Activated T-cell treated with anti-CD3 and anti-CD28 coated beads for 1 hour (primary cell): ENCODE measurements at regions not wholly inside any gene's neighbourhood (a gene's known extent, or its start where the extent isn't known, plus 50 kb on each side); places are given as distances from the start of the nearest gene placed in this dataset.
"Not testable (repeated sequence)": the region's sequence is repeated elsewhere in the genome, so short reads cannot be mapped to it uniquely, and the experiment has no call there.

Experiments used
- DNase-seq: peaks from one replicate; pipeline ENCODE4 v3.0.0-alpha.2; 2020; ENCODE audit warnings: low read depth

DNA sequence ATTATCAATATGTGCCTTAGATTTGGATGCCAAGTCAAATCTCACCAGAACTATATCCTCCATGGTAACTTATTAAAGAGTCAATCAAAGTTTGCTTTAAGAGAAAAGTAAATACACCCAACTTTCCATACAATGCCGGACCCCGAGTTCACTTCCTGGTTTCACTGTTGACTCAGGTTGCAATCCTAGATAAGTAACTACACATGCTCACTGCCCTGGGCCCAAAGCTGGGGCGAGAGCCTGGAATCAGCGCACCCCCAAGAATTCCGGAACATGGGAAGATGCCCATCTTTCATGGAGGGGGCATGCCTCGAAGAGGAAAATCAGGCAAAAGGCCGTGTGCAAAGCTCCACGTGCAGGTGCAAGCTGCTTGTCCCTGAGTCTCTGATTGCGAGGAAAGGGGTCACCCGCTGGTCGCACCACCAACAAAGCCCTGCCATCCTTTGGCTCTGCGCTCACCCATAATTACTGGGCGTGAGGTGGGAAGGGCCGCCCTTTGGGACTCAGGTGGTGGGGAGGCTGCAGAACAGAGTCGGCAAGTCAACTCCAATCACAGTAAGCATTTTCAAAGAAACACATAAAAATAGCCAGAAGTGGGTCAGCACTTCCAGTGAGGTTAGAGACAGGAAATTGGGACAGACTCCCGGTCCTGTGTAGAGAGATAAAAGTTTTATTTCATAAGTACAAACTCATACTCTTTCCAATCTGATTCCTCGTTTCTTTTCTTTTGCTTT, 167.7 kb downstream of the TOMM20 start:
- no peak for DNase-seq

DNA sequence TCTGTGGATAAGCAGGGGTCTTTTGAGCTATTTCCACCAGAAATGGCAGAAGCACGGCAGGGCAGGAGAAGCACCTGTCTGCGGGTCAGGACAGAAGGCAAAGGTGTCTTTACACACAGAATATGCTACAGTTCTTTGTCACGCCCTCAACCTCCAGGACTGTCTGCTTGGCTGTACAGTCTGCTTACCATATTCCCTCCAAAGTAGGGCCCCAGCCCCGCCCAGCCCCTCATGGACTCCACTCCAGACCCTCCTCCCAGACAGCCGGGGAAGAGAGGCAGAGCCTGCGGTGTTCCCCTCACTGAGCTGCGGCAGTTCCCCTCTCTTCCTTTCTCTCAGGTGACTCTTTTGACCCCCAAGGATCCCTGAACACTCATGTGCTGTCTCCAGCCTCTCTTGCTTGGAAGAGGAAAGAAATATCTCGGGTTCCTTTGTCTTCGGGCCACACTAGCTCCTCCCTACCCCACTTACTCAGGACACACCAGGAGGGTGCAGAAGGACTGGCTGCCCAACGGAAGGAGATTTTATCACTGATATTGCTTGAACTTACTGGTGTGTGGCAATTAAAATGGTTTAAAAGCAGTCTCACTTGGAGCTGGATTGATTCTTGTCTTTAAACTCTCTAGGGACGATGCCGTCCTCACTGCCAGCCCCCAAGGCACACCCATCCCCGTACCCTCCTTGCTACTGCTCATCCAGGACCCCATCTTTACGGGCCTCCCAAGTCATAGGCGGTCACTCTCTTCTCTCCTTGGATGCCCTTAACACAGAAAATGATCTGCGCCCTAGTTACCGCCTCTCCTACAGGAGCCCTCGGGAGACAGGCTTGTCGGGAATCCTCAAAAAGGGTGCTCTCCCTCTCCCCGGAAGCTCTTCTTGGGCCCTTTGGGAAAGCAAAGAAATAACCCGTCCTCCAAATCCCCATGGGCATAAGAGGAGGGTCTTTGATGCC, 169.7 kb downstream of the TOMM20 start:
- DNase-seq, result no peak

DNA sequence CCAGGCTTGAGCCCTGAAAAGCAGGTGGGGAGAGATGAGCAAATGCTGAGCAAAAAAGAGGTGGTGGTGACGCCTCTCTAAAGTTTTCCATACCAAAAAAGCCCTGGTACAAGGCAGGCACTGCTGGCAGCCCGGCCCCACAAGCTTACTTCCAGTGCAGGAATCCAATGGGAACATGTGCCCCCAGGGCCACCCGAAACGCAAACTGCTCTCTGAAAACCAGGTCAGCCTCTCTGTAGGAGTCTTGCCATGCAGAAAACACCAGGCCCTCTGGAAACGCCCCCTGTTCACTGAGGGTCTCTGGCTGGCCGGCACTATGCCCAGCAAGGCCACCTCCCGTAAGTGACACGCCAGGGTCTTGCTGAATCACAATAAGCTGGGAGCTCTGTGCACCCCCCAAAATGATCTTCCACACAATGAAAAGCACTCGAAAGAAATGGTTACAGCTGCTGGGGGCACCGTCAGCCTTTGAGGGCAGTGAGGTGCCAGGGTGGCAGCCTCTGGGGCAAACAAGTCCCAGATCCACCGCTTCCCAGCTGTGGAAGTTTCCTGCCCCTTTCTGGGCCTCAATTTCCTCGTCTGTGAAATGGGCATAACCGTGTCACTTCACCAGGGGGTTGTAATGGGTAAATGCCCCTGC, 170.5 kb downstream of the TOMM20 start:
- DNase-seq, result no peak

- no peak for DNase-seq
Observed at GRCh38 chr1:234957330-234958065, 171.1 kb downstream of the TOMM20 start.

GRCh38 chr1:234956821-234957329, 171.8 kb downstream of the TOMM20 start:
- DNase-seq, result no peak

DNA sequence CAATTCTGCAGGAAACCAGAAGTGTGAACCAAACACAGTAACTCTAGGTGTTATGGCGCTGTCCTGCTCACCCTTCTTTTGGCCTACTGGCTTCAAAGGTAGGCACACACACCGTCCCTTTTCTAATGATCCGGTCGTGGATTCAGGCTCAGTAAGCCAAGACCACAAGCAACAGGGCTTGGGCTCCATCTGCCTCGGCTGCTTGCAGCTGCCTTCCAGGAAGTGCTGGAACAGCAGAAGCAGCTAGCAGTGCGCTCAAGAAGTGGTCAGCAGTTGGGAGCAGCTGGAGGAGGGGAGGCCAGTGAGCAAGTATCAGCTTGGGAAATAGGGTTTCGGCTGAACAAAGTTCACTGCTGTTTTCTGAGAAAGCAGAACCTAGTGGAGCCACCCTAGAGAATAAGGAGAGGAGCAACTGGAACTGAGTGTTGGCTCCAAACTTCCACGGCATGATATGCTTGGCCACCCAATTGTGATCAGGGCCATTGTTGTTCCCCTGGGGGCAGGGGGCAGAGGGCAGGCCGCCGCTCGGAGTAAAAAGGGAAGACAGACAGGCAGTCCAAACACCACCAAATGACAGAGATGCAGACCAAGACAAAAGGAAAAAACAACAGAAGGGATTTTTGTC, 173.4 kb downstream of the TOMM20 start:
- no peak for DNase-seq

GRCh38 chr1:234954613-234955012, 174.0 kb downstream of the TOMM20 start:
- no peak for DNase-seq

DNA sequence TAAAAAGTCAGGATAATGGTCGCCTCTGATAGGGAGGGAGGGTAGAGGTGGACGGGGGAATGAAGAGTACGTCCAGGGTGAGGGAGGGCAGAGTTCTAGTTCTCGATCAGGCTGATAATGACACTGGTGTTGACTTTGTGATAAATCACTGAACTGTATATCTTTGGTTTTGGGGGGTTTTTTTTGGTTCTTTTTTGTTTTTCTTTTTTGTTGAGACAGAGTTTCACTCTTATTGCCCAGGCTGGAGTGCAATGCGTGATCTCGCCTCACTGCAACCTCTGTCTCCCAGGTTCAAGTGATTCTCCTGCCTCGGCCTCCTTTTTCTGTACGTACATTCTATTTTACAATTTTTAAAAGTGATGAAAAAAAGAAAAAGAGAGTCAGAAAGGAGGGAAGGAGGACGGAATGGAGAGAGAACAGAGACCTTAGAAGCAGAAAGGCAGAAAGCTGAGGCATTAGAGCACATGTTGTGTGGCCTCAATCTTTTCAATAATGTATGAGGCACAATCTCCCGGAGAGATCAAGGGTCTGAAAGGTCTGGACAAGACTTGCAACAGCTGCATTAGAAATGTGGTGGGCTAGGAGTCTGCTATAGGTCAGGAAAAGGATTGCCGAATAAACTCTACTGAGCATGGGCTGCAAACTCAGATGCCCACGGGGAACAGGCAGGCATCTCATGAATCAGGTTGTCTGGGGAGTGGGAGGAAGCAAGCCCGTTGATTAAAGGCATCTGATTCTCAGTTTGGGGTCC, 174.8 kb downstream of the TOMM20 start:
- no peak for DNase-seq

DNA sequence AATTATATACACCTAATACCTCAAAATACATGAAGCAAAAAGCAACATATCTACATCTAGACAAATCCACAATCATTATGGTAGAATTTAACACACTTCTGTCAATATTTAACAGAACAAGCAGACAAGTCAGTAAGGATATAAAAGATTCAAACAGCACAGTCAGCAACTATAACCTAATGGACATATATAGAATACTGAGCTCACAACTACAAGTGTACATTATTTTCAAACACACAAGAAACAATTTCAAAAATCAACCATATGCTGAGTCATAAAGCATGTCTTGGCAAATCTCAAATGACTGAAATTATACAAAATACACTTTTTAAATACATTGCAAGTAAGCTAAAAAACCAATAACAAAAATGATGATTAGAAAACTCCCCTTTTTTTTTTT, 178.0 kb downstream of the TOMM20 start:
- no peak for DNase-seq

GRCh38 chr1:234949528-234949927, 179.1 kb downstream of the TOMM20 start:
- DNase-seq, result not testable (repeated sequence)

DNA sequence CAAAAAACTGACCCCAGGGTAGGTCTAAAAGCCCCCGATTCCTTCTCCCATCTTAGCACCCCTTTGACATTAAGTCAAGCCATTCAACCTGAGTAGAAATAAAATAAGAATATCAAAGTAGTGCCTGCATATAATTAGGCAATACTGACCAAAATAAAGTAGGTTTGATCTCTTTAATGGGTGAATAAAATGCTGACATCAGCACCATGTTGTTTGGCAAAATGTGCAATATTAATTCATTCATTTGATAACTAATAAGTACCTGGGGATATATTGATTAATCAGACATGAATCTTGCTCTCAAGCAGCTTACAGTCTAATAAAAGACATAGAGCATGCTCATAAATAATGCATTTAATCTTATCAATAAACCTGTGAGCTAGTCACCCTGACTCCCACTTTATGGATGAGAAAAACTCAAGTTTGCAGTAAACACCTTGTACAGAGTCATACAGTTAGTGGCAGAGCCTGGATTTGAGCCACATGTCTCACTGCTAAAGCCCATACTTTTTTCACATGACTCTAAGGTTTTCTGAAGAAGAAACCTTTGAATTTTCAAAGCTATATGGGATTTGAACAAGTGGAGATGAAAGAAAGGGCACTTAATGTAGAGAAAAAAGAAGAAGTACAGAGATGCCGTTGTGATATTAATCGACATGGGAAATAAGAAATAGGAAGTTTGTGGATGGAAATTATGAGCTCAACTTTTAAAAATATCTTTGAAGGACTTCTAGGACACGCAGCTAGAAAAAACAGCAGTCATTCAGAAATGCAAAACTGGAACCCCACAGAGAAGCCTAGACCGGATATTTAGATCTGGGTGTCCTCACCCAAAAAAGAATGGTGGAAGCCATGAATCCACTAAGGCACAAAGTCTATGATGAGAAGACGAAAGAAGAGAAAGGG, 183.9 kb downstream of the TOMM20 start:
- DNase-seq, result no peak

GRCh38 chr1:234943836-234944402, 184.7 kb downstream of the TOMM20 start:
- no peak for DNase-seq

- no peak for DNase-seq
Observed at GRCh38 chr1:234942879-234943506, 185.6 kb downstream of the TOMM20 start.

- DNase-seq, result no peak
Observed at GRCh38 chr1:234942012-234942332, 186.7 kb downstream of the TOMM20 start.

DNA sequence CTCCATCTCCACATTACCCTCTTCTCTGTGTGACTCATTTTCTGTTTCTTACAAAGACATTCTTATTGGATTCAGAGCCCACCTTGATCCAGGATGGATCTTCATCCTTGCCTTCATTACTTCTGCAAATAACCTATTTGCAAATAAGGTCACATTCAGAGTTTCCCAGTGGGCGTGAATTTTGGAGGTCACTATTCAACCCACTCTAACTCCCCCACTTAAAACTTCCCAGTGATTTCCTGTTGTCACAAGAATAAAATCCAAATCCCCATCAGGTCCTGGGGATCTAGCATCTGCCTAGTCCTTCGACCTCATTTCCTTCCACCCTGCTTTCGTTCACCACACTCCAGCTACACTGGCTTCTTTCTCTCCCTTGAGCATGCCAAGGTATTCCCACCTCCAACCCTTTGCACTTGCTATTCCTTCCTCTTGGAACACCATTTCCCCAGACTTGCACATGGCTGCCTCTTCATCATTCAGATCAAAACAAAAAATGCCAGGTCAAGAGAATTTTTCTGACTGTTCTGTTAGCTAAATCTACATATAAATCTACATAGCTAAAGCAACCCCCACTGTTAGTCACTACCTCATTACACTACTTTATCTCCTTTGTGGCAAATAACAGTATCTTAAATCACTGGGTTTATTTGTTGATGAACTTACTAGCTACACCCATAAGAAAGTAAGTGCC, 187.2 kb downstream of the TOMM20 start:
- no peak for DNase-seq

DNA sequence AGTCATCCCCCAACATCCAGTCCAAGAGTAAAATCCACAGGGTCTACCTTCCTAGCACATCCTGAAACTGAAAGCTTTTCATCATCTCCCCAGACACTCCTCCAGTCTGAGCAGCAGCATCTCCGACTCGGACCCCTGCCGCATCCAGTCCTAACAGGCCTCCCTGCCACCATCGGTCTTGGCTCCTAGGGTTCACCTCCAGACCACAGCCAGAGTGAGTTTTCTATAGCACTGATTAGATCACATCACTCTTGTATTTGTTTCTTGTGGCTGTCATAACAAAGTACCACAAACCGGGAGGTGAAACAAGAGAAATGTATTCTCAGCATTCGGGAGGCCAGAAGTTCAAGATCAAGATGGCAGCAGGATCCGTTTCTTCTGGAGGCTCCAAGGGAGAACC, 187.8 kb downstream of the TOMM20 start:
- DNase-seq, result no peak

- no peak for DNase-seq
Observed at GRCh38 chr1:234938924-234939323, 189.7 kb downstream of the TOMM20 start.

DNA sequence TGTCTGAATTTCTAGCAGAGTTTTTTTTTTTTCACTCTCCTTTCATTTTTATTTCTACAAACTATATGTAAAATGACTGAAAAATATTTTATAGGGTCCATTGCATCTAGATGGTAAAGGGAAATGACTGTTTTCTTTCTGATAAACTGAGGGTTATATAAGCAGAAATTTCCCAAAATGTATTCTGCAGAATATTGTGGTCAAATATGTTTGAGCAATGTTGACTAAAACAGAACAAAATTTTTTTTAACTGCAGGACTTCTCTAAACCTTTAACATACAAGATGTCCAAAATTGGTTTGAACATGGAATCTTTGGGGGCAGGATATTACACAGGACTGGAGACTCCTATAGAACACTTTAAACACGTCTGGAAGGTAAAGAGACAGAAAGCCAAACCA, 190.5 kb downstream of the TOMM20 start:
- no peak for DNase-seq
